Lower leg skin (tissue), 4 donors: ENCODE measurements at regions not wholly inside any gene's neighbourhood (a gene's known extent, or its start where the extent isn't known, plus 50 kb on each side); places are given as distances from the start of the nearest gene placed in this dataset.

Source experiments
- DNase-seq, 2 donors: peaks; one replicate each; pipeline ENCODE4 v3.0.0-alpha.2; 2019; ENCODE audit warnings: low spot score in 2 of 2
- H3K4me3 ChIP-seq: fragments of 200-600 bp; sonication (generic); 2 replicates; pipeline ENCODE4 v1.5.1; 2017; ENCODE audit warnings: mild to moderate bottlenecking, low read depth; ENCODE audit not compliant: poor library complexity, severe bottlenecking
- POLR2A ChIP-seq, 2 donors: fragments of 450-650 bp; IDR thresholded peaks; one replicate each; pipeline ENCODE4 v1.6.1; 2016 to 2017; ENCODE audit warnings: antibody characterized with exemption in 2 of 2, mild to moderate bottlenecking in 1 of 2, moderate library complexity in 1 of 2
- WGBS, 2 donors: methylation state at CpG; one replicate each; pipeline ENCODE4 v1.1.5; 2018; 5-methylcytosine and 5-hydroxymethylcytosine counted together
- intact Hi-C: fragments of 100-400 bp; cut with DNase I; formaldehyde crosslinking; loops from one replicate; pipeline ENCODE4 v1.15.0; 2023; ENCODE audit warnings: low total_unique reads
- TF ChIP-seq, protein P1 (sequence below), 3 donors: fragments of 450-650 bp; IDR thresholded peaks; one replicate each; pipeline ENCODE4 v1.5.1; 2016; ENCODE audit warnings: antibody characterized with exemption in 3 of 3, mild to moderate bottlenecking in 3 of 3, moderate library complexity in 2 of 3

DNA sequence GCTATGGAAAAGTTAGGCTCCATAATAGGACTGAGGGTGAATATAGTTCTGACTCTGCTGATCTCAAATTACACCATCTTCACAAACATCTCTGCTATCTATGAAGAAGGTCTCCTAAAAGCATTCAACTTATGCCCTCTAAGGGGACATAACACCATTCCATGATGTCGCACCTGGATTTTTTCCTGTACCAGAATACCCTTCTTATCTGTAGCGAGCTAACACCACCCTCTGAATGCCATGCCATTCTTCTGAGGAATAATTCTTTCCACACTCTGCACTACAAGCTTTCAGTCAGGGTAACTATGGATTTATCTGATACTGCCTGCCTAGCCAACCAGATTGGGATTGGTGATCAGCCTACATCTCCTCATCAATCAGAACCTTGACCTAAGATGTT lies 203.8 kb downstream of the PTPRC start:
- intact Hi-C loops, result no loop called here
- no peak overlapping the region for H3K4me3 ChIP-seq
- 91 to 100% methylated on average over 2 of the region's 2 CpGs for WGBS, 2 donors
- no peak for DNase-seq
- TF ChIP-seq, protein P1, sequence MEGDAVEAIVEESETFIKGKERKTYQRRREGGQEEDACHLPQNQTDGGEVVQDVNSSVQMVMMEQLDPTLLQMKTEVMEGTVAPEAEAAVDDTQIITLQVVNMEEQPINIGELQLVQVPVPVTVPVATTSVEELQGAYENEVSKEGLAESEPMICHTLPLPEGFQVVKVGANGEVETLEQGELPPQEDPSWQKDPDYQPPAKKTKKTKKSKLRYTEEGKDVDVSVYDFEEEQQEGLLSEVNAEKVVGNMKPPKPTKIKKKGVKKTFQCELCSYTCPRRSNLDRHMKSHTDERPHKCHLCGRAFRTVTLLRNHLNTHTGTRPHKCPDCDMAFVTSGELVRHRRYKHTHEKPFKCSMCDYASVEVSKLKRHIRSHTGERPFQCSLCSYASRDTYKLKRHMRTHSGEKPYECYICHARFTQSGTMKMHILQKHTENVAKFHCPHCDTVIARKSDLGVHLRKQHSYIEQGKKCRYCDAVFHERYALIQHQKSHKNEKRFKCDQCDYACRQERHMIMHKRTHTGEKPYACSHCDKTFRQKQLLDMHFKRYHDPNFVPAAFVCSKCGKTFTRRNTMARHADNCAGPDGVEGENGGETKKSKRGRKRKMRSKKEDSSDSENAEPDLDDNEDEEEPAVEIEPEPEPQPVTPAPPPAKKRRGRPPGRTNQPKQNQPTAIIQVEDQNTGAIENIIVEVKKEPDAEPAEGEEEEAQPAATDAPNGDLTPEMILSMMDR (IDR thresholded peaks at IDR 0.05), result no peak
- TF ChIP-seq POLR2A (IDR thresholded peaks at IDR 0.05), result no peak

DNA sequence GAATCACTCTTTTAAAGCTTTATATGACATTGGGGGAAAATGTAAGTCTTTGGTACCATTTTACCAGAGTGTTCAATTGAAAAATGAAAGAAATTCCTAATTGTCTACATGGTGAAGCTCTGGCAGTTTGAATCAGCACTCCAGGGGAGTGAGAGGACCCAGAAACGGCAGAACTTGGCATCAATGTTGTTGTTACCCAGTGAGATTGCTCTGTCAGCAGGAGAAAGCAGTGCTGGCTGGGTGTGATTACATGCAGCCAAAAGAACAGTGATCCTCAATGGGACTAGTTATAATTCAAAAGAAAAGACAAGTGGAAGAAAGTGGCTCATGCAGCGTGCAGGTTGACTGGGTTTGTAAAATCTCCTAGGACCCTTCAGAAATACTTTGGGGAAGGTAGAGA lies 206.4 kb downstream of the PTPRC start:
- TF ChIP-seq POLR2A (IDR thresholded peaks at IDR 0.05), result no peak
- DNase-seq, result no peak
- WGBS, 2 donors, result 61 to 72% methylated on average over 2 of the region's 2 CpGs
- H3K4me3 ChIP-seq, result no peak overlapping the region
- intact Hi-C loops, result no loop called here

DNA sequence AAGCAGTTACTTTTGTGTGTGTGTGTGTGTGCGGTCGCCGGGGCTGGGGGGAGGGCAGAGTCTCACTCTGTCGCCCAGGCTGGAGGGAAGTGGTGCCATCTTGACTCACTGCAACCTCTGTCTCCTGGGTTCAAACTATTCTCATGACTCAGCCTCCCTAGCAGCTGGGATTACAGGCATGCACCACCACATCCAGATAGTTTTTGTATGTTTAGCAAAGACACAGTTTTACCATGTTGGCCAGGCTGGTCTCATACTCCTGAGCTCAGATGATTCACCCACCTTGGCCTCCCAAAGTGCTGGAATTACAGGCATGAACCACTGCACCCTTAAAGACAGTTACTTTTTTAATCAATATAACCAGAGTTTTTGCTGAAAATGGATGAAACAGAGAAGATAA lies 207.0 kb downstream of the PTPRC start:
- intact Hi-C loops, result no loop called here
- TF ChIP-seq POLR2A (IDR thresholded peaks at IDR 0.05), result no peak
- TF ChIP-seq, protein P1 (IDR thresholded peaks at IDR 0.05), result no peak
- no peak for DNase-seq
- H3K4me3 ChIP-seq, result no peak overlapping the region
- WGBS, 2 donors, result 70 to 99% methylated on average over 4 of the region's 4 CpGs

DNA sequence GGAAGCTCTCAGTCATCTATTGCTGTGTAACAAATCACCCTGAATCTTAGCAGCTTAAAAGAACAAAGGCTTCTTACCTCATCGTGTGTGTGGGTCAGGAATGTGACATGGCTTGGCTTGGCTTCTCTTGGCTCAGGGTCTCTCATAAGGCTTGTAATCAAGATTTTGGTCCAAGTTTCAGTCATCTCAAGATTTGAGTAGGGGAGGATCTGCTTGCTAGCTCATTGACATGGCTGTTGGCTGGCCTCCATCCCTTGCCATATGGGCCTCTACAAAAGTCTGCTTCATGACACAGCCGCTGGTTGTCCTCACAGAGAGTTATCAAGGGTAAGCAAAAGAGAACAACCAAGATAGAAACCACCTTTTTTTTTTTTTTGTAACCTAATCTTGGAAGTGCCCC lies 207.7 kb downstream of the PTPRC start:
- WGBS, 2 donors, result 80 to 90% methylated on average over 2 of the region's 2 CpGs
- TF ChIP-seq, protein P1 (IDR thresholded peaks at IDR 0.05), result no peak
- TF ChIP-seq POLR2A (IDR thresholded peaks at IDR 0.05), result no peak
- DNase-seq, result no peak
- intact Hi-C loops, result no loop called here
- no peak overlapping the region for H3K4me3 ChIP-seq

DNA sequence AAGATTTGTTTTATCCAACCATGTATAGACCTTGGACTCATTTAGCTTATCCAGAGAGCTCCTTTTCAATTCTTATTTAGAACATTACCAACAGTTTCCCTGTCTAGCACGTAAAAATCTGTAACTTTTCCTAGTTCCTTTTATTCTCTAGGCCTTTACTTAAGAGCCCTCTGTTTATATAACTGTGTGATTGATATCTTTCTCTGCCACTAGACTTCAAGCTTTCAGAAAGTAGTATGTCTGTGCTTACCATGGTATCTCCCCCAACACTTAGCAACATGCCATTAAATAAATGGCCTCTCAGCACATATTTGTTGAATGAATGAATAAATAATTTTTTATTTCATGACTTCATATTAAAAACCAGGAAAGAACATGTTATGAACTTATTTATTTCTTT lies 209.4 kb downstream of the PTPRC start:
- TF ChIP-seq, protein P1 (IDR thresholded peaks at IDR 0.05), result no peak
- no peak for TF ChIP-seq POLR2A (IDR thresholded peaks at IDR 0.05)
- 94 to 97% methylated on average over 1 of the region's 1 CpG for WGBS, 2 donors

DNA sequence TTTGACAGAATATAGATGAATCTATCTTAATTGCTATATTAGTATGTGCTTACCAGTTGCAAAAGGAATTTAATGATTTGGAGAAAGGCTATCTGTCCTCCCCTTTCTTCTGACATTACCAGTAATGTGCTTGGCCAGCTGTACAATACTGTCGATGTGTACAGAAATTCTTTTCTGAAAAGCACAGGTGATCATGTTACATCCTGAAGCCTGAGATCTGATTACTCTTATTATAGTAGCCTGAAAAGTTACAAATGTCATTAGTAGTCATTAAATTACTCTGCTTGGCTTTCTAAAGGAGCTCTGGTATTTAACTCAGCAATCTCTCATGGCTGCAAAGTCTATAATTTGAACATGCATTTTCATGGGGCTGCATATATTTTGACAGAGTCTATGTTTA lies 209.8 kb downstream of the PTPRC start:
- 51 to 59% methylated on average over 1 of the region's 1 CpG for WGBS, 2 donors
- DNase-seq, result no peak
- H3K4me3 ChIP-seq, result no peak overlapping the region
- TF ChIP-seq POLR2A (IDR thresholded peaks at IDR 0.05), result no peak
- TF ChIP-seq, protein P1 (IDR thresholded peaks at IDR 0.05), result no peak
- intact Hi-C loops, result no loop called here

More for the DNA sequence above, 209.4 kb downstream of the PTPRC start:
- no peak overlapping the region for H3K4me3 ChIP-seq
- intact Hi-C loops, result no loop called here
- no peak for DNase-seq
